HG03108 (cell line): ENCODE measurements at regions not wholly inside any gene's neighbourhood (a gene's known extent, or its start where the extent isn't known, plus 50 kb on each side); places are given as distances from the start of the nearest gene placed in this dataset.
"Not testable (repeated sequence)": the region's sequence is repeated elsewhere in the genome, so short reads cannot be mapped to it uniquely, and the experiment has no call there.

Experiments used
- ATAC-seq: cut with Tn5 transposase; IDR thresholded peaks from one replicate; pipeline ENCODE4 v1.9.1; 2021; ENCODE audit warnings: moderate library complexity; ENCODE audit not compliant: unreplicated experiment

DNA sequence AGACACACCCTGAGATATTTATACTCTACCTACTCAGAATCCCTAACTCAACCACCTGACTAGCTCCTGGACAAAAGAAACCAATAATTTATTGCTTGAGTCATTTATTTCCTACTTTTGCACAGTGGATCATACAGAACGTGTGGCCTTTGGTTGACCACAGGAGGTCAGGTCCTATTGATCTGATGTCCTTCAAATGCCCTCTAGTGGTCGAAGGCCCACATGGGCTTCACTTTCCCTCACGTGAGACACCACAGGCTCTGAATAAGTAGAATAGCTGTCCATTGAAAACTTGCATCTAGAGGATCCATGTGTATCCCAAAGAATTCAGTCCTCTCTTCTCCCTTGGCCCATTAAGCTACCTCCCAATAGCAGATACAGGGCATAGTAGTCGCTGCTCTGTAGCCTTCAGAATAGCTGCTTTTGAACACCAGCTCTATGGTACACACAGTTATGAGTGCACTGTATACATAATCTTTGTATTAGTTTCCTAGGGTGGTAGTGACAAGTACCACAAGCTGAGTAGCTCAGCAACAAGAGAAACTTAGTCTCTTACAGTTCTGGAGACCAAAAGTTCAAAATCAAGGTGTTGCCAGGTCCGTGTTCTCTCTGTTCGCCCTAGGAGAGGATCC is 177.6 kb upstream of the SMARCA2 start:
- ATAC-seq = no peak

- no peak for ATAC-seq
Measured at GRCh38 chr9:1839909-1840308, 175.2 kb upstream of the SMARCA2 start.

DNA sequence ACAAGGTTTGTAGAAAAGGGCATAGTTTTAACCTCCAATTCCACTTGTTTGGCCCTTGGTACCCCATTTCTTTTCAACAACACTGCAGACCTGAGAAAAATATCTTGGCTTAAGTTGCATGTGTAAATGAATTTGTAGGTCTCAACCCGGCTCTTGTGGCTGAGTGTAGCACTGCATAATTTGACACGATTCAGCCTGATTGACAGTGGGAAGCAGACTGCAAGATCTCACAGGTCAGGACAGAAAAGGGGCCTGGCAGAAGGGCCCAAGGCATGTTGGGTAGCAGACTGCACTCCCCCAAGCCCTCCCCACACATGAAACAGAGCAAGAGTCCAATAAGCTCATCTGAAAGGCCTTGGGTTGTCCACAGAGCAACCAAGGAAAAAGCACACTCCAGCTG is 169.7 kb upstream of the SMARCA2 start:
- ATAC-seq = no peak

- ATAC-seq = no peak
Measured at GRCh38 chr9:1855726-1856125, 159.4 kb upstream of the SMARCA2 start.

DNA sequence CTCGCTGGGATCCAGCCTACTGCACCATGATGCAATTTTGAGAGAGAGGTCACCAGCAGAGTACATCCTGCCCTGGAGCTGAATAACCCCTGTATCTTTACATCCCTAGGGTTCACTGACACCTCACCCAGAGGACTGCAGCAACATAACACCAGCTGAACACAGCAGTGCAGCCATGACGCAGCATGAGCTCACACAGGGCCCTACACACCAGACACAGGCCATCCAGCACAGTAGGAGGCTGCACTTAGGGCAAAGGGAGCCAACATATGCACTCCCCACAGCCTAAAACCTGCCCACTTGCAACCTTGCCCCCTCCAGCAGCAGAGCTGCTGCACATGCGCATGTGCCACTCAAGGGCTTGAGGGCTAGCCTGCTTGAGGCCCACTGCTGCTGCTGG is 157.3 kb upstream of the SMARCA2 start:
- ATAC-seq = no peak

DNA sequence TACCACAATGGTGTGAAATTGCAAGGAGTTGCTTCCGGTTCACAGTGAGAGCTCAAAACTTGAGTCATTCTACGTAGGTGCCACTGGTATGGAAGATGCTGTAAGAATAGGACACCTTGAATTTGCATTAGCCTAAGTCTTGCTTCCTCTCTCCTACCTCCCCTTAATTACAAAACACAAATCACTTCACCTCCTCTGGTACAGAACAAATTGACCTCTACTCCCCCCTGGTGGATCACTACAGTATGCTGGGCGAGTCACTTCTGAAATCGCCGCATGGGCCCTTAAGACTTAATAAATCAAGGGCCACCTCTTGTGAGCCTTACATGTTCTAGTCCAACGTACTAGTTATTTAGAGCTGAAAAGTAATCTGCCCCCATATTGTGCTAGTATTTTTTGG is 145.3 kb upstream of the SMARCA2 start:
- ATAC-seq = no peak

- ATAC-seq = no peak
Measured at GRCh38 chr9:1870915-1871314, 144.2 kb upstream of the SMARCA2 start.

GRCh38 chr9:1871626-1872419 is 143.3 kb upstream of the SMARCA2 start:
- no peak for ATAC-seq

GRCh38 chr9:1875251-1875851 is 139.8 kb upstream of the SMARCA2 start:
- no peak for ATAC-seq

- peak; percentile 56 for ATAC-seq
Measured at GRCh38 chr9:1875921-1876448, 139.2 kb upstream of the SMARCA2 start.

DNA sequence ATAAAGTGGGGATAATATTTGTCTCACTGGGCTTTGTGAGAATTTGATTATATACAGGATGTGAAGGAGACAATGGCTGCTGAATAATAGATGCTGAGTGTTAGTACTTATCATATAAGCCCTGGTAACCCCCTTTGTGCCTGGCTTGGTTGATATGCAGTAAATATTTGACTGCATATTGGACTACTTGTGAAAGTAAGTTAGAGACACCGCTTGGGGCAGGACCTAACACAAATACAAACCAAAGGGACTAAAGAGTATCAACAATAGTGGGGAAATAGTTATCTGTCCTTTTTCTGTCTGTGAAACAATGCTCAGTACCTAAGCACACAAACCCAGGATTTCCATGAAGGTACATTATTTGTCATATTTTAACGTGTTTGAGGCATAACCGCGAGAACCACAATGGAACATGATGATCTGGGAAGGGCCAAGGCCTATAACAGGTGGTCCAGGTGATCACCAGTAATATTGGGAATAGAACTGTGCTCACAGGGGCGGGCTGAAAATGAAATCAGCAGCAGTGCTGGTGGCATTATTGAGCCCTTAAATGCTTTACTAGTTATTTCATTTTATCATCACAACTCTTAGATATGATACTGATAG is 138.2 kb upstream of the SMARCA2 start:
- ATAC-seq = no peak

DNA sequence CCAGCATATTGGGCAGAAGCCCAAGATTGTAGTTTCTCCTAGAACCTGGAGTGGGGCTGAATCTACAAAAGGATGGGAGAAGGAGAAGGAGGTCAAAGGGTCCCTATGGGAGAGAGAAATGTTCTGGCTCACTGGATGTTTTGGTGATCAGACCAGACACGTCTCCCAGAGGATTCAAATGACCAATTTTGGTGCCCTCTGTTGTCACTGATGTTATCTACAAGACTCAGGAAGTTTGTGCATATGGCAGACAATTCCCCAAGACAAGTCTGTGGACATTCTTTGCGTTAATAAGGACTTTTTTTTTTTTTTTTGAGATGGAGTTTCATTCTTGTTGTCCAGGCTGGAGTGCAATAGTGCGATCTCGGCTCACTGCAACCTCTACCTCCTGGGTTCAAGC is 137.2 kb upstream of the SMARCA2 start:
- no peak for ATAC-seq

DNA sequence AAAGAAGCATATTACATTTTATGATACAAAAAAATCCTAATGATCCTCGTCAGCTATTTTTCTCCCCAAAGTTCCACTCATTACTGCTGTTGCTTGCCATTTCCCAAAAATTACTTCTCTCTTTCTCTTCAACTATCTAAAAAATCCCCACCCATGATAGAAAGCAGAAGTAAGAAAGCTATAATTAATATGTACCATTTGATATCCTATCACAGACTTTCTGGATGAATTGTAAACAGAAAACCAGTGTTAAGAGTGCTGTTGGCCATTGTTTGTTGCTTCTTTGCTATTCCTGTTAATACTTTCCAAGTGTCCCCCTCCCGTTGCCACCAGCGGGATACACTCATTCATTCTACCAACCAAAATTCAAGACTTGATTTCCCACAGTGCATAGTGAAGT is 136.3 kb upstream of the SMARCA2 start:
- no peak for ATAC-seq

DNA sequence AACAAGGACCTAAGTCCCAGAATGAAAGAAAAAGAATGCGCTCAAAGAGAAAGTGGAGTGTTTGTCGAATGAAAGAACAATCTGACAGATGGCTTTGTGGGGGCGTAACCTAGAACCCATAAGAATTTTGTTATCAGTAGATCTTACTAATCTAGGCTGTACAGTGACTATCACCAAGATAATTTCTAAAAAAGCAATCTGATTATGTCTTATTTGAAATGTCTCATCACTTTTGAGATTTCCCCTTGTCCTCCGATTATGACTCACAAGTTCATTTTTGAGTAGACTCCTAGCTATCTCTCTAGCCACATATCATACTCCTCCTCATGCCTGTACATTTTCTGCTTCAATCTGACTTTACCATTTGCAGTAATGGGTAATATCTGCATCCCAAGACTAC is 135.6 kb upstream of the SMARCA2 start:
- ATAC-seq = peak; percentile 24

GRCh38 chr9:1880038-1880565 is 135.0 kb upstream of the SMARCA2 start:
- no peak for ATAC-seq

DNA sequence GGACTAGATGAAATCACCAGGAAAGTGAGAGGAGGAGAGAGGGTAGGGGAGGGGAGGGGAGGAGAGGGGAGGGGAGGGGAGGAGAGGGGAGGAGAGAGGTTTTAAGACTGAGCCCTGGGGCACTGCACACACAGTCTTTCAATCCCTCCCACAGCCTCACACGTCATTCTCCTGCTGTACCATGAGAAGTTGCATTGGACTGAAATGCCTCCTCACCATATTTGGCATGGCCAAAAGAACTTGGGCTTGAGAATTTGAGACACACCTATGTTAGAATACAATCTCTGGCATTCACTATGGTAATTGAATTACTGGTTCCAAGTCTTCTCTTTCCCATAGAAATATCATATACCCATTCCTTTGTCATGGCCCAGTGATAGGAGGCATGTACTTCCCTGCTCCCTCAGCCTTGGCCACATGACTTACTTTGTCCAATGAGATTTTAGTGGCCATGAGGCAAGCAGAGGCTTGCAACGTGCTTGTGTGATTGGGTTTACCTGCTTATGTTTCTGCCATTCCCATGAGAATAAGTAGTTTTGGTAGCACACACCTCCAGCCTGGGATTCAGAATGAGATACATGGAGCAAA is 133.3 kb upstream of the SMARCA2 start:
- no peak for ATAC-seq

DNA sequence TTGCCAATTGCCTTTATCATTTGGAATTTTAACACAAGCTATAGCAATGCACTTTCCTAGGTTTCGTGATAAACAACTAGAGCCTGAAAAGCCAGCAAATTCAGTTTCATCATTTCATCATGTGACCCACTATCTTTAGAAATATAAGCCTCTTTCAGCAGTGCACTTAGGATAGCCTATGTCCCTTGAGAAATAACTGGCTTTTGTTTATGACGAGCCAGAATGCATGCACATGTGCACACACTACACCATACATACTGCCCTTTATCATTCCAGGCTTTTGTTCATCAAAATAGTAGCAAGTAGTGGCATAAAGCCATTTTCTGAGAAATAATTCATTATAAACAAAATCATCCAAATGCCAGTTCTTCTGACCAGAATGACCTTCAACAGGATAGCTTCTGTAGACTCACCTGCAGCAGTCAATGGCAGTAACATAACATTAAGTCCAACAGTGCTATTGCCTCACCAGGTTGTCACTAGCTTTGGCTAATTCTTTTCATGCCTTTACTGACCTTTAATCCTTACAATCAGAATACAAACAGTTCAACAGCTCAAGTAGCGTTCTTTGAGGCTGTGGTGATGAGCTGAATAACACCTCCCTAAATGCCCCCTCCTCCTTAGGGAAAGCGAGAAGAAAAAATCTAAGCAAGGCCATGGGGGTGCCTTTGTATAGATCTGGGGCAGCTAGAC is 132.3 kb upstream of the SMARCA2 start:
- ATAC-seq = no peak

DNA sequence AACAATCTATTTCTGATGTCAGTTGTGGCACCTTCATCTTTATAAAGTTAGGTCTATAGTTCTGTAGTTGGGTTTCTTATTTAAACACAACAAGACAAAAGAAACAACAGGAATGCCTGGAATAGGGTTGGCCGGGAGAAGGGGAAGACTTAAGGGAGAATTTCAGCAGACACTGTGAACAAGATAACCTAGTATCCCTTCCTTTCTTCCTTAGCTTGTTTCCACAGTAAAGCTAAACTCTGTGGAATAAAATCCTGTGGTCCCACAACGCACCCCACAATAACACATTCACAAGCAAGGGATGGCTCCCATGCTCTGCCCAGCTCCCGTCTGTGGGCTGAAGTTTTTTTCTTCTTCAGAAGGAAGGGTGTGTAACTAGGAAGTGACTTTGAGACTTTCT is 124.9 kb upstream of the SMARCA2 start:
- ATAC-seq = no peak

- no peak for ATAC-seq
Measured at GRCh38 chr9:1890816-1891215, 124.3 kb upstream of the SMARCA2 start.

DNA sequence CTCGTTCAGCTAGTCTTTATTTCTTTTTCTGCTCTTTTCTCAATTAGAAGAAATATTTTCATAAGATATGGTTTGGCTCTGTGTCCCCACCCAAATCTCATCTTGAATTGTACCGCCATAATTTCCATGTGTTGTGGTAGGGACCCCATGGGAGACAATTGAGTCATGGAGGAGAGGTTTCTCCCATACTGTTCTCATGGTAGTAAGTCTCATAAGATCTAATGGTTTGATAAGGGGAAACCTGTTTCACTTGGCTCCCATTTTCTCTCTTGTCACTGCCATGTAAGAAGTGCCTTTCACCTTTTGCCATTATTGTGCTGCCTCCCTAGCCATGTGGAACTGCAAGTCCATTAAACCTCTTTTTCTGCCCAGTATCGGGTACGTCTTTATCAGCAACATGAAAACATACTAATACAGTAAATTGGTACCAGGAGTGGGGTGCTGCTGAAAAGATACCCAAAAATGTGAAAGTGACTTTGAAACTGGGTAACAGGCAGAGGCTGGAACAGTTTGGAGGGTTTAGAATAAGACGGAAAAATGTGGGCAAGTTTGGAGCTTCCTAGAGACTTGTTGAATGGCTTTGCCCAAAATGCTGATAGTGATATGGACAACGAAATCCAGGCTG is 112.0 kb upstream of the SMARCA2 start:
- not testable (repeated sequence) for ATAC-seq
